Activated T-helper 1 cell treated with anti-CD3 and anti-CD28 coated beads, Interleukin-12 subunit alpha, Interleukin-12 subunit beta, Interleukin-2, Interleukin-4 antibody, amounts not matched to agents 30 ng/mL and 10 ng/mL and 1 ng/mL, durations not matched to agents 14 hours and 24 hours and 36 hours (primary cell): ENCODE measurements at regions not wholly inside any gene's neighbourhood (a gene's known extent, or its start where the extent isn't known, plus 50 kb on each side); places are given as distances from the start of the nearest gene placed in this dataset.
"Not testable (repeated sequence)": the region's sequence is repeated elsewhere in the genome, so short reads cannot be mapped to it uniquely, and the experiment has no call there.

ENCODE experiments used
- DNase-seq: peaks from one replicate; pipeline ENCODE4 v3.0.0; 2021; ENCODE audit warnings: low spot score
- H3K27ac Mint-ChIP-seq: one replicate; pipeline ENCODE4 v1.8.0; 2021; ENCODE audit warnings: mild to moderate bottlenecking, mixed read lengths
- H3K27me3 Mint-ChIP-seq: one replicate; pipeline ENCODE4 v1.8.0; 2022; ENCODE audit warnings: mild to moderate bottlenecking, moderate library complexity, mixed read lengths; ENCODE audit not compliant: insufficient read depth
- H3K36me3 Mint-ChIP-seq: one replicate; pipeline ENCODE4 v1.8.0; 2021; ENCODE audit warnings: low read depth, mixed read lengths
- H3K4me1 Mint-ChIP-seq: one replicate; pipeline ENCODE4 v1.8.0; 2021; ENCODE audit warnings: low read depth, mixed read lengths
- H3K4me3 Mint-ChIP-seq: one replicate; pipeline ENCODE4 v1.8.0; 2021; ENCODE audit warnings: mild to moderate bottlenecking, moderate library complexity, mixed read lengths
- H3K9me3 Mint-ChIP-seq: one replicate; pipeline ENCODE4 v1.8.0; 2021; ENCODE audit warnings: mixed read lengths
- intact Hi-C: fragments of 100-400 bp; cut with micrococcal nuclease; formaldehyde crosslinking; loops from one replicate; pipeline ENCODE4 v1.15.1; 2024

GRCh38 chr10:108048898-108049297 is 884.4 kb upstream of the SORCS1 start:
- no peaks in the 10 kb centered on the region for H3K4me1 Mint-ChIP-seq
- no peaks in the 10 kb centered on the region for H3K36me3 Mint-ChIP-seq
- DNase-seq: no peak
- no peak overlapping the region for H3K27ac Mint-ChIP-seq
- H3K4me3 Mint-ChIP-seq: no peak overlapping the region
- intact Hi-C loops: no loop called here
- H3K27me3 Mint-ChIP-seq: no peaks in the 10 kb centered on the region
- peaks cover 11% of the 10 kb centered on the region for H3K9me3 Mint-ChIP-seq

- no peaks in the 10 kb centered on the region for H3K27me3 Mint-ChIP-seq
- H3K4me1 Mint-ChIP-seq: no peaks in the 10 kb centered on the region
- peak overlapping the region; percentile 32 for H3K27ac Mint-ChIP-seq
- peaks cover 12% of the 10 kb centered on the region for H3K9me3 Mint-ChIP-seq
- no peaks in the 10 kb centered on the region for H3K36me3 Mint-ChIP-seq
- DNase-seq: no peak
- no peak overlapping the region for H3K4me3 Mint-ChIP-seq
- intact Hi-C loops: no loop called here
Measured at GRCh38 chr10:108039821-108040584, 875.5 kb upstream of the SORCS1 start.

GRCh38 chr10:108037061-108037460 is 872.6 kb upstream of the SORCS1 start:
- Mint-ChIP-seq H3K27me3 (no peaks in the 10 kb centered on the region), H3K4me3 (no peak overlapping the region), H3K27ac (no peak overlapping the region), H3K4me1 (no peaks in the 10 kb centered on the region), H3K9me3 (peaks cover 12% of the 10 kb centered on the region), H3K36me3 (no peaks in the 10 kb centered on the region)
- DNase-seq: no peak
- intact Hi-C loops: no loop called here

GRCh38 chr10:108036265-108036664 is 871.8 kb upstream of the SORCS1 start:
- intact Hi-C loops: no loop called here
- Mint-ChIP-seq H3K9me3 (peaks cover 10% of the 10 kb centered on the region), H3K4me3 (no peak overlapping the region), H3K36me3 (no peaks in the 10 kb centered on the region), H3K27me3 (no peaks in the 10 kb centered on the region), H3K4me1 (no peaks in the 10 kb centered on the region), H3K27ac (no peak overlapping the region)
- no peak for DNase-seq

- intact Hi-C loops: no loop called here
- Mint-ChIP-seq H3K4me1 (no peaks in the 10 kb centered on the region), H3K4me3 (no peak overlapping the region), H3K9me3 (peaks cover 10% of the 10 kb centered on the region), H3K27me3 (no peaks in the 10 kb centered on the region), H3K27ac (no peak overlapping the region), H3K36me3 (no peaks in the 10 kb centered on the region)
- DNase-seq: no peak
Measured at GRCh38 chr10:108034829-108035228, 870.3 kb upstream of the SORCS1 start.

GRCh38 chr10:108033518-108033917 is 869.0 kb upstream of the SORCS1 start:
- DNase-seq, H3K27ac Mint-ChIP-seq, H3K36me3 Mint-ChIP-seq, H3K4me3 Mint-ChIP-seq, H3K4me1 Mint-ChIP-seq, H3K9me3 Mint-ChIP-seq, intact Hi-C loops, H3K27me3 Mint-ChIP-seq: not testable (repeated sequence)

GRCh38 chr10:108031505-108031904 is 867.0 kb upstream of the SORCS1 start:
- Mint-ChIP-seq H3K4me1 (no peaks in the 10 kb centered on the region), H3K9me3 (peaks cover 9% of the 10 kb centered on the region), H3K36me3 (no peaks in the 10 kb centered on the region), H3K4me3 (no peak overlapping the region), H3K27me3 (no peaks in the 10 kb centered on the region), H3K27ac (no peak overlapping the region)
- DNase-seq: no peak
- intact Hi-C loops: no loop called here

GRCh38 chr10:108014902-108015177 is 850.3 kb upstream of the SORCS1 start:
- H3K9me3 Mint-ChIP-seq: peaks cover 9% of the 10 kb centered on the region
- no peak for DNase-seq
- no peaks in the 10 kb centered on the region for H3K4me1 Mint-ChIP-seq
- no peak overlapping the region for H3K27ac Mint-ChIP-seq
- H3K36me3 Mint-ChIP-seq: no peaks in the 10 kb centered on the region
- H3K4me3 Mint-ChIP-seq: no peak overlapping the region
- H3K27me3 Mint-ChIP-seq: no peaks in the 10 kb centered on the region
- intact Hi-C loops: no loop called here

GRCh38 chr10:108014145-108014901 is 849.8 kb upstream of the SORCS1 start:
- intact Hi-C loops: no loop called here
- H3K9me3 Mint-ChIP-seq: peaks cover 9% of the 10 kb centered on the region
- no peaks in the 10 kb centered on the region for H3K4me1 Mint-ChIP-seq
- no peaks in the 10 kb centered on the region for H3K27me3 Mint-ChIP-seq
- H3K27ac Mint-ChIP-seq: no peak overlapping the region
- DNase-seq: no peak
- H3K36me3 Mint-ChIP-seq: no peaks in the 10 kb centered on the region
- H3K4me3 Mint-ChIP-seq: no peak overlapping the region

- no peaks in the 10 kb centered on the region for H3K27me3 Mint-ChIP-seq
- H3K27ac Mint-ChIP-seq: peak overlapping the region; percentile 36
- no peak overlapping the region for H3K4me3 Mint-ChIP-seq
- H3K9me3 Mint-ChIP-seq: peaks cover 23% of the 10 kb centered on the region
- H3K36me3 Mint-ChIP-seq: no peaks in the 10 kb centered on the region
- intact Hi-C loops: no loop called here
- DNase-seq: no peak
- no peaks in the 10 kb centered on the region for H3K4me1 Mint-ChIP-seq
Measured at GRCh38 chr10:108005627-108006026, 841.1 kb upstream of the SORCS1 start.

GRCh38 chr10:108003576-108003975 is 839.1 kb upstream of the SORCS1 start:
- Mint-ChIP-seq H3K9me3 (peaks cover 22% of the 10 kb centered on the region), H3K27me3 (no peaks in the 10 kb centered on the region), H3K27ac (no peak overlapping the region), H3K4me3 (no peak overlapping the region), H3K36me3 (no peaks in the 10 kb centered on the region), H3K4me1 (no peaks in the 10 kb centered on the region)
- intact Hi-C loops: no loop called here
- DNase-seq: no peak

- Mint-ChIP-seq H3K27ac (no peak overlapping the region), H3K9me3 (peaks cover 17% of the 10 kb centered on the region), H3K27me3 (no peaks in the 10 kb centered on the region), H3K36me3 (no peaks in the 10 kb centered on the region), H3K4me3 (no peak overlapping the region), H3K4me1 (no peaks in the 10 kb centered on the region)
- no peak for DNase-seq
- intact Hi-C loops: no loop called here
Measured at GRCh38 chr10:108003061-108003460, 838.6 kb upstream of the SORCS1 start.

GRCh38 chr10:108000365-108000764 is 835.9 kb upstream of the SORCS1 start:
- Mint-ChIP-seq H3K27ac (no peak overlapping the region), H3K9me3 (no peaks in the 10 kb centered on the region), H3K4me1 (no peaks in the 10 kb centered on the region), H3K36me3 (no peaks in the 10 kb centered on the region), H3K4me3 (no peak overlapping the region), H3K27me3 (no peaks in the 10 kb centered on the region)
- DNase-seq: no peak
- intact Hi-C loops: no loop called here
